Neural cell (in vitro differentiated cells): ENCODE measurements at regions not wholly inside any gene's neighbourhood (a gene's known extent, or its start where the extent isn't known, plus 50 kb on each side); places are given as distances from the start of the nearest gene placed in this dataset.

Experiments used
- H2AFZ ChIP-seq: fragments of 200-600, 300-800 bp; sonication (generic), shearing (Covaris generic); 2 replicates; pipeline ENCODE4 v1.6.0; 2014; ENCODE audit warnings: low read depth, mild to moderate bottlenecking, antibody characterized with exemption, low read length, moderate library complexity
- H3F3A ChIP-seq: fragments of 200-600 bp; shearing (Covaris generic); 2 replicates; pipeline ENCODE4 v1.6.1; 2016; ENCODE audit warnings: mild to moderate bottlenecking, moderate library complexity, mixed read lengths, antibody characterized with exemption, low read length; ENCODE audit not compliant: insufficient read depth, poor library complexity, severe bottlenecking
- H3K27ac ChIP-seq: fragments of 200-600, 300-800 bp; sonication (generic), shearing (Covaris generic); 2 replicates; pipeline ENCODE4 v1.5.1; 2014; ENCODE audit warnings: mild to moderate bottlenecking, low read length, moderate library complexity
- H3K27me3 ChIP-seq: fragments of 300-800, 200-600 bp; sonication (generic), shearing (Covaris generic); 2 replicates; pipeline ENCODE4 v1.6.0; 2014; ENCODE audit warnings: mild to moderate bottlenecking, low read depth, low read length, moderate library complexity; ENCODE audit not compliant: insufficient read depth
- H3K36me3 ChIP-seq: fragments of 300-800, 200-600 bp; sonication (generic), shearing (Covaris generic); 2 replicates; pipeline ENCODE4 v1.5.1; 2014; ENCODE audit warnings: mild to moderate bottlenecking, antibody characterized with exemption, low read length, moderate library complexity; ENCODE audit not compliant: insufficient read depth
- H3K4me2 ChIP-seq: fragments of 300-800, 200-600 bp; sonication (generic), shearing (Covaris generic); 2 replicates; pipeline ENCODE4 v1.6.0; 2014; ENCODE audit warnings: mild to moderate bottlenecking, low read length
- H3K4me3 ChIP-seq: fragments of 300-800, 200-600 bp; sonication (generic), shearing (Covaris generic); 2 replicates; pipeline ENCODE4 v1.5.1; 2014; ENCODE audit warnings: mild to moderate bottlenecking, low read length, moderate library complexity
- H3K79me2 ChIP-seq: fragments of 200-600 bp; shearing (Covaris generic); replicated peaks from 2 replicates; pipeline ENCODE4 v1.6.0; 2014; ENCODE audit warnings: mild to moderate bottlenecking, low read length, moderate library complexity; ENCODE audit not compliant: insufficient read depth
- H3K9ac ChIP-seq: fragments of 300-800, 200-600 bp; sonication (generic), shearing (Covaris generic); 2 replicates; pipeline ENCODE4 v1.6.1; 2016; ENCODE audit warnings: mild to moderate bottlenecking, low read length, mixed read lengths
- H3K9me2 ChIP-seq: fragments of 200-600 bp; shearing (Covaris generic); 2 replicates; pipeline ENCODE4 v1.6.1; 2016; ENCODE audit warnings: mild to moderate bottlenecking, low read length, mixed read lengths; ENCODE audit not compliant: insufficient read depth
- H3K9me3 ChIP-seq: fragments of 200-600, 300-800 bp; sonication (generic), shearing (Covaris generic); 2 replicates; pipeline ENCODE4 v1.6.1; 2016; ENCODE audit warnings: mild to moderate bottlenecking, mixed run types, low read length, moderate library complexity, mixed read lengths
- H4K20me1 ChIP-seq: fragments of 200-600 bp; shearing (Covaris generic); 2 replicates; pipeline ENCODE4 v1.6.1; 2016; ENCODE audit warnings: mild to moderate bottlenecking, mixed run types; ENCODE audit not compliant: insufficient read depth
- EP300 ChIP-seq: fragments of 450-650 bp; conservative IDR thresholded peaks from 2 replicates; pipeline ENCODE4 v1.6.1; 2014; ENCODE audit warnings: antibody characterized with exemption, mild to moderate bottlenecking, moderate library complexity; ENCODE audit not compliant: poor library complexity, severe bottlenecking
- EZH2 ChIP-seq: fragments of 200-600, 300-800 bp; shearing (Covaris generic), sonication (generic); IDR thresholded peaks from 2 replicates; pipeline ENCODE4 v1.6.1; 2014; ENCODE audit warnings: antibody characterized with exemption, low read length, borderline replicate concordance, mild to moderate bottlenecking; ENCODE audit not compliant: insufficient read depth, poor library complexity, severe bottlenecking
- MXI1 ChIP-seq: fragments of 450-650 bp; conservative IDR thresholded peaks from 2 replicates; pipeline ENCODE4 v1.6.1; 2014; ENCODE audit warnings: antibody characterized with exemption, mild to moderate bottlenecking; ENCODE audit not compliant: poor library complexity, severe bottlenecking
- POLR2AphosphoS5 ChIP-seq: IDR thresholded peaks from 2 replicates; pipeline ENCODE4 v1.6.1; 2012
- RAD21 ChIP-seq: fragments of 450-650 bp; conservative IDR thresholded peaks from 2 replicates; pipeline ENCODE4 v1.6.1; 2014; ENCODE audit warnings: antibody characterized with exemption, mild to moderate bottlenecking, moderate library complexity
- SMC3 ChIP-seq: fragments of 450-650 bp; conservative IDR thresholded peaks from 2 replicates; pipeline ENCODE4 v1.6.1; 2014; ENCODE audit warnings: antibody characterized with exemption, mild to moderate bottlenecking, moderate library complexity; ENCODE audit not compliant: poor library complexity
- TAF1 ChIP-seq: IDR thresholded peaks from 2 replicates; pipeline ENCODE4 v1.6.1; 2012; ENCODE audit warnings: low read depth
- TF ChIP-seq, protein P1 (sequence below): fragments of 450-650 bp; IDR thresholded peaks from 2 replicates; pipeline ENCODE4 v1.5.1; 2014; ENCODE audit warnings: antibody characterized with exemption, mild to moderate bottlenecking, moderate library complexity; ENCODE audit not compliant: poor library complexity, severe bottlenecking
- TF ChIP-seq, protein P2 (sequence below): IDR thresholded peaks from 2 replicates; pipeline ENCODE4 v1.6.1; 2012; ENCODE audit warnings: borderline replicate concordance

DNA sequence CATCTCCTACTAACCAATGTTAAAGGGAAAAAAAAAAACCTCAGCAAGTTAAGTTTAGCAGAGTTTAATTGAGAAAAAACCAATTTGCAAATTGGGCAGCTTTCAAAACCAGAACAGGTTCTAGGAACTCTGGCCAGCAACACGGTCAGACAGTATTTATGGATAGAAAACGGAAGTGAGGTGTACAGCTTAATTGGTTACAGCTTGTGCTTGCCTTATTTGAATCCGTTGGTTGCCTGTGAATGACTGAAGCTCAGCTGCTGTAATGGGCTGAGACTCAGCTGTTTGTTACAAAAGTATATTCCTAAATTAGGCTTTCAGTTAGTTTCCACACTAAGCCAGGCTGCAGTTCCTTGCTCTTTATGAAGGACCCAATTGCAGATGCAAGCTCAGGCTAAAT lies 217.0 kb downstream of the SREK1 start:
- H3K4me3 ChIP-seq: no peak overlapping the region
- H3K9me2 ChIP-seq: no peaks in the 10 kb centered on the region
- H4K20me1 ChIP-seq: no peaks in the 10 kb centered on the region
- H3F3A ChIP-seq: no peaks in the 10 kb centered on the region
- no peak overlapping the region for H2AFZ ChIP-seq
- no peaks in the 10 kb centered on the region for H3K9me3 ChIP-seq
- TF ChIP-seq RAD21 (no peak), MXI1 (no peak), SMC3 (no peak), POLR2AphosphoS5 (no peak), EZH2 (no peak)
- TF ChIP-seq, protein P1, sequence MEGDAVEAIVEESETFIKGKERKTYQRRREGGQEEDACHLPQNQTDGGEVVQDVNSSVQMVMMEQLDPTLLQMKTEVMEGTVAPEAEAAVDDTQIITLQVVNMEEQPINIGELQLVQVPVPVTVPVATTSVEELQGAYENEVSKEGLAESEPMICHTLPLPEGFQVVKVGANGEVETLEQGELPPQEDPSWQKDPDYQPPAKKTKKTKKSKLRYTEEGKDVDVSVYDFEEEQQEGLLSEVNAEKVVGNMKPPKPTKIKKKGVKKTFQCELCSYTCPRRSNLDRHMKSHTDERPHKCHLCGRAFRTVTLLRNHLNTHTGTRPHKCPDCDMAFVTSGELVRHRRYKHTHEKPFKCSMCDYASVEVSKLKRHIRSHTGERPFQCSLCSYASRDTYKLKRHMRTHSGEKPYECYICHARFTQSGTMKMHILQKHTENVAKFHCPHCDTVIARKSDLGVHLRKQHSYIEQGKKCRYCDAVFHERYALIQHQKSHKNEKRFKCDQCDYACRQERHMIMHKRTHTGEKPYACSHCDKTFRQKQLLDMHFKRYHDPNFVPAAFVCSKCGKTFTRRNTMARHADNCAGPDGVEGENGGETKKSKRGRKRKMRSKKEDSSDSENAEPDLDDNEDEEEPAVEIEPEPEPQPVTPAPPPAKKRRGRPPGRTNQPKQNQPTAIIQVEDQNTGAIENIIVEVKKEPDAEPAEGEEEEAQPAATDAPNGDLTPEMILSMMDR: no peak
- no peaks in the 10 kb centered on the region for H3K79me2 ChIP-seq
- H3K9ac ChIP-seq: no peak overlapping the region
- no peak overlapping the region for H3K4me2 ChIP-seq
- H3K27ac ChIP-seq: no peak overlapping the region
- H3K36me3 ChIP-seq: no peaks in the 10 kb centered on the region
- H3K27me3 ChIP-seq: no peaks in the 10 kb centered on the region

DNA sequence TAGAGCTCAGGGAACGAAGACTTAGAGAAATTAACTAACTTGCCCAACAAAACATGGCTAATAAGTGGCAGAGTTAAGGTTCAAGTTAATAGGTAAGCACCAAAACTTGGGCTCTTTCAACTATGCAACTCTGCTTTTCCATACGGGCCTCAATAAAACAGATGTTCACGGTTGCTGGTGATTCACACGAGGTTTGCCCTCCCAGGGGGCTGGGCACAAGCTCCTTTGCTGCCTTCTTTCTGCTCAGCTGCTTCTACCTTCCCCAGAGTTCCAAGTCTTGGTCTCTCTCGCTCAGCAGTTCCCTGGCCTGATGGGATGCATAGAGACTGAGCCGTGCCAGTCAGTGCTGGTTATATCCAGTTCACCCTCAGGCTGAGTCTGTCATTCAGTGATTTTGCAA lies 217.9 kb downstream of the SREK1 start:
- Histone ChIP-seq H4K20me1 (no peaks in the 10 kb centered on the region), H3F3A (no peaks in the 10 kb centered on the region), H3K27ac (no peak overlapping the region), H3K9me2 (no peaks in the 10 kb centered on the region), H3K9me3 (no peaks in the 10 kb centered on the region), H3K4me3 (no peak overlapping the region), H2AFZ (no peak overlapping the region), H3K79me2 (no peaks in the 10 kb centered on the region), H3K4me2 (no peak overlapping the region), H3K27me3 (no peaks in the 10 kb centered on the region), H3K9ac (no peak overlapping the region), H3K36me3 (no peaks in the 10 kb centered on the region)
- TF ChIP-seq MXI1: no peak
- no peak for TF ChIP-seq POLR2AphosphoS5
- no peak for TF ChIP-seq EZH2
- TF ChIP-seq, protein P2, sequence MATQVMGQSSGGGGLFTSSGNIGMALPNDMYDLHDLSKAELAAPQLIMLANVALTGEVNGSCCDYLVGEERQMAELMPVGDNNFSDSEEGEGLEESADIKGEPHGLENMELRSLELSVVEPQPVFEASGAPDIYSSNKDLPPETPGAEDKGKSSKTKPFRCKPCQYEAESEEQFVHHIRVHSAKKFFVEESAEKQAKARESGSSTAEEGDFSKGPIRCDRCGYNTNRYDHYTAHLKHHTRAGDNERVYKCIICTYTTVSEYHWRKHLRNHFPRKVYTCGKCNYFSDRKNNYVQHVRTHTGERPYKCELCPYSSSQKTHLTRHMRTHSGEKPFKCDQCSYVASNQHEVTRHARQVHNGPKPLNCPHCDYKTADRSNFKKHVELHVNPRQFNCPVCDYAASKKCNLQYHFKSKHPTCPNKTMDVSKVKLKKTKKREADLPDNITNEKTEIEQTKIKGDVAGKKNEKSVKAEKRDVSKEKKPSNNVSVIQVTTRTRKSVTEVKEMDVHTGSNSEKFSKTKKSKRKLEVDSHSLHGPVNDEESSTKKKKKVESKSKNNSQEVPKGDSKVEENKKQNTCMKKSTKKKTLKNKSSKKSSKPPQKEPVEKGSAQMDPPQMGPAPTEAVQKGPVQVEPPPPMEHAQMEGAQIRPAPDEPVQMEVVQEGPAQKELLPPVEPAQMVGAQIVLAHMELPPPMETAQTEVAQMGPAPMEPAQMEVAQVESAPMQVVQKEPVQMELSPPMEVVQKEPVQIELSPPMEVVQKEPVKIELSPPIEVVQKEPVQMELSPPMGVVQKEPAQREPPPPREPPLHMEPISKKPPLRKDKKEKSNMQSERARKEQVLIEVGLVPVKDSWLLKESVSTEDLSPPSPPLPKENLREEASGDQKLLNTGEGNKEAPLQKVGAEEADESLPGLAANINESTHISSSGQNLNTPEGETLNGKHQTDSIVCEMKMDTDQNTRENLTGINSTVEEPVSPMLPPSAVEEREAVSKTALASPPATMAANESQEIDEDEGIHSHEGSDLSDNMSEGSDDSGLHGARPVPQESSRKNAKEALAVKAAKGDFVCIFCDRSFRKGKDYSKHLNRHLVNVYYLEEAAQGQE: no peak
- no peak for TF ChIP-seq SMC3
- no peak for TF ChIP-seq RAD21
- TF ChIP-seq EP300: no peak
- no peak for TF ChIP-seq TAF1
- TF ChIP-seq, protein P1: no peak
